Right ventricle myocardium inferior (tissue), 1 donor: ENCODE measurements at regions not wholly inside any gene's neighbourhood (a gene's known extent, or its start where the extent isn't known, plus 50 kb on each side); places are given as distances from the start of the nearest gene placed in this dataset.

Experiments used
- ATAC-seq: fragments of 200-7000 bp; cut with Tn5 transposase; one replicate; pipeline ENCODE4 v1.9.1; 2020; ENCODE audit warnings: mild to moderate bottlenecking, moderate library complexity
- DNase-seq: peaks from one replicate; pipeline ENCODE4 v3.0.0; 2021; ENCODE audit errors: missing footprints
- intact Hi-C: fragments of 100-400 bp; cut with DNase I; formaldehyde crosslinking; loops from one replicate; pipeline ENCODE4 v1.11.0; 2022
- donor health status: DM: no; HTN: yes; CAD: no; lungs with severe emphysema.

GRCh38 chr12:116629480-116629879 is 70.3 kb downstream of the MAP1LC3B2 start:
- ATAC-seq (no peak), DNase-seq (no peak)
- intact Hi-C loops = no loop called here

- no peak for ATAC-seq
- intact Hi-C loops = no loop called here
- DNase-seq = no peak
Measured at GRCh38 chr12:116628989-116629388, 69.8 kb downstream of the MAP1LC3B2 start.

GRCh38 chr12:116628450-116628793 is 69.2 kb downstream of the MAP1LC3B2 start:
- ATAC-seq (no peak), DNase-seq (no peak)
- intact Hi-C loops = no loop called here
